ENCODE measurements at regions not wholly inside any gene's neighbourhood (a gene's known extent, or its start where the extent isn't known, plus 50 kb on each side); places are given as distances from the start of the nearest gene placed in this dataset.

GRCh38 chr17:77602883-77603640 lies 355.4 kb upstream of the TNRC6C start:
- DNase-seq (ENCODE audit: insufficient read length, low spot score) (no peak), FAIRE-seq (no peak)

DNA sequence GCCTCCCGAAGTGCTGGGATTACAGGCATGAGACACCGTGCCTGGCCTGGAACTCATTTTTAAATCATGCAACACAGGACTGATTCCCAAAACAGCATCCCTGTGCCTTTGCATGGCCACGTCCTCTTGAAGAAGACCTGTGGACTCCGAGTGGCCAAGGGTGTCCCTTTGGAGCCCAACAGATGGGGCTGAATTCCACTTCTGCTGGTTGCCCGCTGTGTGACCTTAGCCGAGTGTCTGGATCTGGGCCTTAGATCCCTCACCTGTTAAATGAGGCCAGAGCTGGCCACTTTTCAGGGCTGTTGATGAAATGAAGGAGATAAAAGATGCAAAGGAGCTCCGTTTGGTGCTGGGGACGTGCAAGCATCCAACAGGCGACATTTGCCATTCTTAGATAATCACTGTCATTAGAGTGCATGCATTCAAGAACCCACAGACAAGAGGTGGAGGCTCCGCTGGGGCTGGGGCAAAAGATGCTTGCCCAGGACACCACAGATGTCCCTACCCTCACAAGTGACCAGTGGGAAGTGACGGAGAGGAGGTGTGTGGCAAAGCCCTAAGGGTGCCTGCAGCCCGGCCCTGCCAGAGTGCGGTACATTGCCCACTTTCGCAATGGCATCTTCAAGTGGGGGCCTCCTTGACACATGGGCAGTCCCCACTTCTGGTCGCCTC lies 354.1 kb upstream of the TNRC6C start:
- DNase-seq (ENCODE audit: insufficient read length, low spot score) (no peak), FAIRE-seq (no peak)

DNA sequence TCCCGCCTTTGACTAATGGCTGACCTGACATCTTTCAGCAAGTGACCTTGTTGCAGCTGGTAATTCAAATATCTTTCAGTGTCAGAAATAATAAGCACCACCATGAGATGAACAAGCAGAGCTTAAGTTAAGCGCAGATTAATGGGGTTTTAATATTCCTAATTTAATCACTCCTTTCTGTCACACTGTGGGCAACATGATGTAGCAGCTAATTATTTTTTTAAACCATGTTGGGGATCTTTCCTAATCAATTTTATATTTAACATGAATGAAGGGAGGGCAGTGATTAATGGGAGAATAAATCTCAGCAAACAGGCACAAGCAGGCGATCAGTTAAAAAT lies 353.6 kb upstream of the TNRC6C start:
- FAIRE-seq (no peak), DNase-seq (ENCODE audit: insufficient read length, low spot score) (no peak)

- DNase-seq (ENCODE audit: insufficient read length, low spot score) (no peak), FAIRE-seq (no peak)
Observed at GRCh38 chr17:77606146-77606864, 352.2 kb upstream of the TNRC6C start.

GRCh38 chr17:77606865-77607210 lies 351.7 kb upstream of the TNRC6C start:
- no peak for FAIRE-seq
- no peak for DNase-seq (ENCODE audit: insufficient read length, low spot score)

DNA sequence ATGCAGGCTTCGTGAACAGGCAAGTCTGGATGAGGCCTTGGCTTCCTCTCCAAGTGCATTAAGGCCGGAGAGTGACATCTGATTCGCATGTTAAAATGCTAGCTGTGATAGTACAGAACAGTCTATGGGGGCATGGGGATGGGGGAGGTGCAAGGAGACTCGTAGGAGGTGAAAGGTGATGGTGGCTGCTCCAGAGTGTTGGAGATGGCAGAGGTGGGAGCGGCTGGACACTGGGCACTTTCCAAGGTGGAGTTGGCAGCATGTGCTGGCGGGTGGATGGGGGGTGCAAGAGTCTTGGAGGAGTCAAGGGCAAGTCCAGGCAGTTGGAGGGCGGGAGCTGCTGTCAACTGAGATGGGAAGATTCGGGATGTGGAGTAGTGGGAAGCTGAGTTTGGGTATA lies 350.9 kb upstream of the TNRC6C start:
- no peak for FAIRE-seq
- DNase-seq (ENCODE audit: insufficient read length, low spot score): no peak

GRCh38 chr17:77608431-77608830 lies 350.1 kb upstream of the TNRC6C start:
- no peak for DNase-seq (ENCODE audit: insufficient read length, low spot score)
- FAIRE-seq: no peak

GRCh38 chr17:77609553-77610517 lies 348.7 kb upstream of the TNRC6C start:
- peak; percentile 91 for FAIRE-seq

DNA sequence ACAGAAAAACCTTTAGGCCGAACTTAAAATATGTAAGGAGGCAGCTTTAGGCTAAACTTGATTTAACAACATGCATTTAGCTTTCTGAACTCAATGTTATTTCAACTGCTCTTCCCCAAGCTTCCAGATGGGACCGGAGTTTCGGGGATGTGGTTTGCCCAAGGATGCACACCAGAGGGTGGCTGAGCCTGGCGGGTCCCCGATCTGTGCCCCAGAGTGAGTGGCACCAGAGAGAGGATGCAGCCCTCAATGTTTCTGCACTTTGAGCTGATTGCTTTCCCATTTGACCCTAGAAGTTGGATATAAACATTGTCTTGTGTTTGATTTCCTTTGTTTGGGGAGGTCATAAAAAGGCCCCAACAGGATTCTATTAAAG lies 348.0 kb upstream of the TNRC6C start:
- FAIRE-seq: no peak
- no peak for DNase-seq (ENCODE audit: insufficient read length, low spot score)

More at GRCh38 chr17:77609553-77610517, 348.7 kb upstream of the TNRC6C start:
- DNase-seq (ENCODE audit: insufficient read length, low spot score): peak; percentile 44

DNA sequence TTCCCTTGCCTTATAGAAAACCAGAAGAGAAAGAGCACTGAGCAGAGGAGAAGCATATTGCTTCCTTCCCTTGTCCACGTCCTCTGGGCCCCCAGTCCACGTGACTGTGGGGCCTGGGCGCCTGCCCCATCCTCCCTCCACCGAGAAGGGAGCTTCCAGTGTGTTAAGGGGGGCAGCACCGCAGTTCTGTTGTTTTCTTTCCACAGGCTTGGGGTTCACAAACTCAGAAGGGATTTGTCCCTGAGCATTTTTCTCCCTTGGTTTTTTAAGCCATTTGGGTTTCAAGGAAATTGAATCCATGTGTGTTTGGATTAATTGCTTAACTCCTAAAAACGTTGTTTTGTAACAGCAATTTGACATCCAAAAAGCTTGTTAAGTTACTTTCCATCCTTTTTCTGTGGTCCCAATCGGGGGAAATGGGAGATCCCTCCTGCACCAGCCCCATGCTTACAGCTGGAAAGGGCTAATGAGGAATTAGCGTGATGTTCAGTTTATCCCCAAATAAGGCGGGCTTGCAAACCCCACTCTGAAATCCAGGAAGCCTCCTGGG lies 347.5 kb upstream of the TNRC6C start:
- FAIRE-seq (no peak), DNase-seq (ENCODE audit: insufficient read length, low spot score) (no peak)

- FAIRE-seq: no peak
- DNase-seq (ENCODE audit: insufficient read length, low spot score): no peak
Observed at GRCh38 chr17:77611791-77612502, 346.6 kb upstream of the TNRC6C start.

- FAIRE-seq (no peak), DNase-seq (ENCODE audit: insufficient read length, low spot score) (no peak)
Observed at GRCh38 chr17:77613218-77613617, 345.3 kb upstream of the TNRC6C start.

GRCh38 chr17:77613627-77614026 lies 344.9 kb upstream of the TNRC6C start:
- FAIRE-seq (no peak), DNase-seq (ENCODE audit: insufficient read length, low spot score) (no peak)

DNA sequence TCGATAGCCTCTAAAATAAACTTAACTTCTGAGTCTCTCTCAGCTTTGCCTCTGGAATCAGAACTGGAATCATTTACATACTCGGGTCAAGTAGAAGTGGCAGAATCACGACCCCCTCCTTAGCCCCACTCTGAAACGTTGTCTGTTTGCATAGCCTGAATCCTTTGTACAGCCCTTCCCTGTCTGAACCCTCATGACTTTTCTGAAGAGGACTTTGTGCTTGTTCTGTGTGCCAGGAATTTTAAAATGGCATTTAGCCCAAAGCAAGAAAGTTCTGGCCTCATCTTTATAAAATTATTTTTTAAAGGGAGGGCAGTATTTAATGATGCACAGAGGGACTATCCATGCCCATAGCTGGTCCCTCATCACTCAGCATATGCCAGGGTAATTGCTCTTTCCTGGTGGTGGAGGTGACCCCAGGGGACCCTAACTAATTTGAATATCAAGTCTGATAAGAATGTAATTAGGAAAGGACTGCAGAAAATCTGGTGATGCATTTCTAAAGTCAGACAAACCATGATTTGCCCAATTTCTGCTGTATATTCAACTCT lies 342.7 kb upstream of the TNRC6C start:
- no peak for DNase-seq (ENCODE audit: insufficient read length, low spot score)
- no peak for FAIRE-seq

DNA sequence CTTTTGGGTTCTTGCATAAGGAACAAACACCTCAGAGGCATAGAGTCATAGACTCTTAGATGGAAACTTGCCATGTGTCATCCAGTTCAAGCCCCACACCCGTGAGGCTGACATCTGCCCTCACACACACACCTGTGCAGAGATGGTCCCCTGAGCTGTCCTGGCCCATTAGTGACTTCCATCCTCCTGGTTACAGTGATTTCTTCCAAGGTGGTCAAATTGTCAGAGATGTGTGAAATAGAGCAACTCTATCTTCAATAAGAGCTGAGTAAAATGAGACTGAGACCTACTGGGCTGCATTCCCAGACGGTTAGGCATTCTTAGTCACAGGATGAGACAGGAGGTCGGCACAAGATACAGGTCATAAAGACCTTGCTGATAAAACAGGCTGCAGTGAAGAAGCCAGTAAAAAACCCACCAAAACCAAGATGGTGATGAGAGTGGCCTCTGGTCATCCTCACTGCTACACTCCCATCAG lies 342.2 kb upstream of the TNRC6C start:
- DNase-seq (ENCODE audit: insufficient read length, low spot score): no peak
- no peak for FAIRE-seq

- DNase-seq (ENCODE audit: insufficient read length, low spot score) (no peak), FAIRE-seq (no peak)
Observed at GRCh38 chr17:77617516-77617915, 341.0 kb upstream of the TNRC6C start.

DNA sequence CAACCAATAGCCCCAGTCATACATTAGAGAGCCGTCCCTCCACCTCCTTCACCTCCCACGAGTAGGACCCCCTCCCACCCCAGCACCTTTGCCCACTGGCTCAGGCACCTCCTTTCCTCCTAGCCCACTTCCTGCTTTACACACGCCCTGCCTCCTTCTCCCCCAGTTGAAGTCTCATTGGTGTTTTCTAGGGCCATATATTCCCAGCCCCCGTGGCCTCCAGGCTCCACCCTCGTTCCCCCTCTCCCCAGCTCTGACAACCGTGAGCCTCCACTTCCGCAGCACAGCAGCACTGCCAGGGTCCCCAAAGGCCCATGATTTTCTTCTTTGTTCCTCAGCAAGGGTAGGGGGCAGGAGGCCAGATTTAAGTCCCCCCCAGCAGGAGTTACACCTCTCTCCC lies 340.3 kb upstream of the TNRC6C start:
- DNase-seq (ENCODE audit: insufficient read length, low spot score) (no peak), FAIRE-seq (no peak)

GRCh38 chr17:77618731-77619130 lies 339.8 kb upstream of the TNRC6C start:
- no peak for DNase-seq (ENCODE audit: insufficient read length, low spot score)
- no peak for FAIRE-seq

DNA sequence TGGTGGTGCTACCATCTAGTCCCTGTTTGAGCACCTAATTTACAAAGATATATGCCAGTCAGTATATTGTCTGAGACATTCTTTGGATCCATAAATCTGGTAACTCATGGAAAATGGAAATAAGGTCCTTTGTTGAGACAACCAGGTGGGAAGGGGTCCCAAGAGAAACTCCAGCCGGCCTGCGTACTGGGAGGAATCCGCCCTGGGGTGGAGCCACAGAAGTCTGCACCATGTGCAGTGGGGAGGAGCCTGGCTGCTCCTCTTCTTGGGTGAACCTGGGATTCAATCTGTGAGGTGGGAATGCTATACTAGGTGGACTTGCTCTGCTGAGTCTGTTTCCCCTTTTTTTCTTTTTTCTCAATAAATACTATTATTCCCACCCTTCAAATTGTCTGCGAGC lies 339.2 kb upstream of the TNRC6C start:
- no peak for FAIRE-seq
- DNase-seq (ENCODE audit: insufficient read length, low spot score): no peak

DNA sequence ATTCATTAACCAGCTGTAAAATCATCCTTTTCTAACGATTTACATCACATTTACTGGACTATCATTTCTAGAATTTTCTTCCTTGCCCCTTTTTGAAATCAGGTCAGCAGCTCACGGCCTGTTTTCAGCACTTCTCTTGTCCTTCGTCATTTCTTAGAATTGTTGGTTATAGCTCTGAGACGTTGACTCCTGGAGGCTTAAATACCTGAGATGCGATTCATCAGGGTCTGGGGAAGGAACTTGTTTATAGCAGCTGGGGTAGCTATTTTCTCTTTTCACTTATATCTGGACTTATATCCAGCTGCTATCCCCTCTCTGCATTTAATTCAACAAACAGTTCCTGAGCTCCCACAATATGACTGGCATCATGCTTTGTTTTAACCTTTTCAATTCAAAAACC lies 338.7 kb upstream of the TNRC6C start:
- DNase-seq (ENCODE audit: insufficient read length, low spot score): no peak
- no peak for FAIRE-seq
